ENCODE measurements at regions not wholly inside any gene's neighbourhood (a gene's known extent, or its start where the extent isn't known, plus 50 kb on each side); places are given as distances from the start of the nearest gene placed in this dataset.
A peak's percentile ranks its signal among the peaks of the same experiment; 100 is the strongest.

- no peak overlapping the region for H3K4me3 ChIP-seq
- H3K9me3 ChIP-seq: no peaks in the 10 kb centered on the region
- no peaks in the 10 kb centered on the region for H3K36me3 ChIP-seq
- peak; percentile 83 for TF ChIP-seq POLR2AphosphoS5 (IDR thresholded peaks at IDR 0.05)
- TF ChIP-seq, protein P1, sequence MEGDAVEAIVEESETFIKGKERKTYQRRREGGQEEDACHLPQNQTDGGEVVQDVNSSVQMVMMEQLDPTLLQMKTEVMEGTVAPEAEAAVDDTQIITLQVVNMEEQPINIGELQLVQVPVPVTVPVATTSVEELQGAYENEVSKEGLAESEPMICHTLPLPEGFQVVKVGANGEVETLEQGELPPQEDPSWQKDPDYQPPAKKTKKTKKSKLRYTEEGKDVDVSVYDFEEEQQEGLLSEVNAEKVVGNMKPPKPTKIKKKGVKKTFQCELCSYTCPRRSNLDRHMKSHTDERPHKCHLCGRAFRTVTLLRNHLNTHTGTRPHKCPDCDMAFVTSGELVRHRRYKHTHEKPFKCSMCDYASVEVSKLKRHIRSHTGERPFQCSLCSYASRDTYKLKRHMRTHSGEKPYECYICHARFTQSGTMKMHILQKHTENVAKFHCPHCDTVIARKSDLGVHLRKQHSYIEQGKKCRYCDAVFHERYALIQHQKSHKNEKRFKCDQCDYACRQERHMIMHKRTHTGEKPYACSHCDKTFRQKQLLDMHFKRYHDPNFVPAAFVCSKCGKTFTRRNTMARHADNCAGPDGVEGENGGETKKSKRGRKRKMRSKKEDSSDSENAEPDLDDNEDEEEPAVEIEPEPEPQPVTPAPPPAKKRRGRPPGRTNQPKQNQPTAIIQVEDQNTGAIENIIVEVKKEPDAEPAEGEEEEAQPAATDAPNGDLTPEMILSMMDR (IDR thresholded peaks at IDR 0.05): no peak
- WGBS: 35% methylated on average over 6 of the region's 6 CpGs
- H3K27ac ChIP-seq: no peak overlapping the region
- intact Hi-C loops (cut with DNase I): no loop called here
- H3K27me3 ChIP-seq (replicated peaks; ENCODE audit: insufficient read depth): no peaks in the 10 kb centered on the region
- DNase-seq (ENCODE audit: low spot score): peak; percentile 50
- H3K4me1 ChIP-seq (replicated peaks): no peaks in the 10 kb centered on the region
Observed at GRCh38 chr18:10020171-10020570, 106.4 kb downstream of the VAPA start.

GRCh38 chr18:10022365-10022764, 108.5 kb downstream of the VAPA start:
- no peaks in the 10 kb centered on the region for H3K4me1 ChIP-seq (replicated peaks)
- H3K4me3 ChIP-seq: no peak overlapping the region
- no peaks in the 10 kb centered on the region for H3K27me3 ChIP-seq (replicated peaks; ENCODE audit: insufficient read depth)
- no peak for DNase-seq (ENCODE audit: low spot score)
- no peaks in the 10 kb centered on the region for H3K9me3 ChIP-seq
- no peak for TF ChIP-seq POLR2A (IDR thresholded peaks at IDR 0.05)
- TF ChIP-seq, protein P1 (IDR thresholded peaks at IDR 0.05): no peak
- TF ChIP-seq POLR2AphosphoS5 (IDR thresholded peaks at IDR 0.05): no peak
- whole genome bisulfite sequencing: 94% methylated on average over 4 of the region's 4 CpGs
- intact Hi-C loops (cut with DNase I): no loop called here
- H3K36me3 ChIP-seq: no peaks in the 10 kb centered on the region
- no peak overlapping the region for H3K27ac ChIP-seq

DNA sequence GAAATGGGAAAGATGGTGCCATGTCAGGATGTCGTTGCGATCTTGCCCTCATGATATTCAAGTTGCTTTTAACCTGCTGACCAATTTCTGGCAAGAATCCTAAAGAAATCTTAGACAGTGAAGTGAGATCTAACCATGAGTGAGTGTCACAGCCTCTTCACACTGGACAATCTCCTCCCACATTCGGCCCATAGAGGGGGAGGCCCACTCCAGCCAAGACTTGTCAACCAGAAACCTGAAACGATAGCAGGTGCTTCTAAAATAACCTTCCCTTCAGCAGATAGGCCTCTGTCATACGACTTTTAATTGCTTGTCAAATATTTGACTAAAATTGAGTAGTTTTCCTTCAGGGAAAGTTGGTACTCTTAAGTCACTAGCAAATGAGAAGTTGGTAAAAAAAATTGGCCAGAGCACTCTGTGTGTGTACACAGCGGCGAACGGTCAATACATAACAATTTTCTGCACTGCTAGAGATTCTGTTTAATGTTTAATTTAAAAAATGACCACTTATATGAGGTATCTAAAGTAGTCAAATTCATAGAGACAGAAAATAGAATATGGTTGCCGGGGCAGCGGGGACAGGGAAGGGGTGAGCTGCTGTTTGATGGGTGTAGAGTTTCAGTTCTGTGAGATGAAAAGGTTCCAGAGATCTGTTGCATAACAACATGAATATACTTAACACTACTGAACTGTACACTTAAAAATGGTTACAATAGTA, 110.2 kb downstream of the VAPA start:
- Histone ChIP-seq H3K4me3 (no peak overlapping the region), H3K27me3 (replicated peaks; ENCODE audit: insufficient read depth) (no peaks in the 10 kb centered on the region), H3K36me3 (no peaks in the 10 kb centered on the region), H3K9me3 (no peaks in the 10 kb centered on the region), H3K27ac (no peak overlapping the region), H3K4me1 (replicated peaks) (no peaks in the 10 kb centered on the region)
- DNase-seq (ENCODE audit: low spot score): no peak
- no peak for TF ChIP-seq POLR2A (IDR thresholded peaks at IDR 0.05)
- WGBS: 62% methylated on average over 10 of the region's 10 CpGs
- intact Hi-C loops (cut with DNase I): no loop called here

DNA sequence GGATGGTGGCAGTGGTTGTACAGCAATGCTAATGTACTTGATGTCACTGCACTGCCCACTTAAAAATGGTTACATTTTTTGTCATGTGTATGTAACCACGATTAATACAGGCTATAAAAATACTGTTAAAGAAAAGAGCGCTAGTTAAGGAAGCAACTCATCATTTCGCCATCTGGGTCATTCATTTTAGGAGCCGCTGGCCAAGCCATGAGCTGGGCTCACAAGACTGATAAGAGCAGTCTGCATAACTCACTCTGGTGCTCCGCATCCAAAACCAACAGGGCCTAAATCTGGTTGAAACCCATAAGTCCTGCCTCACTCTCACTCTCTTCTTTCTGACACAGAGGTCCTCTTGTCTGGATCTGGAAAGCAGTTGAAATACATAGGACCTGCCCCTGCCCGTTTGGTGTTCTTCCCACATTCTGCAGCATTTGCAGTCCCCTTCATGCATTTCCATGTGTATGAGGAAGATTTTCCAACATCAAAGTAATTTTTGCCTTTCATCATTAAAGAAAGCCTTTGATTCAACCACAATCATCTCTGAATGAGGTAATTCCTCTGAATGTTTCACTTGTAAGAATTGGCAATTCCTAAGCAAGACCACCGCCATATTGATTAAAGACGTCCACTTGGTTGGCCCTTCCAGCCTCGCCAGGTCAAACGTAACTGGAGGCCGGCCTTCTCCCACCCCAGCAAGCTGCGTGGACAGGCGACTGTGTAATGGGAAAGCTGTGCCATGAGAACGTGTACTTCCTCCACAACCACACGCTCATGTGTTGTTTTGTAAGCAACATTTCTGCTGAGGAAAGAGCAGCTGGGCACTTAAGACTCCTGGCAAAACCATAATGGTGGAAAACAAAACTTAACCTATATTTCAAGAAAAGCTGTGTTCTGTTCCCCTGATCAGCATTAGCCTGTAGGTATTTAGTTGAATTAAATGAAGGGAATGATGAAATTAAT, 112.2 kb downstream of the VAPA start:
- H3K36me3 ChIP-seq: no peaks in the 10 kb centered on the region
- DNase-seq (ENCODE audit: low spot score): no peak
- H3K4me3 ChIP-seq: no peak overlapping the region
- intact Hi-C loops (cut with DNase I): no loop called here
- H3K9me3 ChIP-seq: no peaks in the 10 kb centered on the region
- WGBS: 89% methylated on average over 15 of the region's 15 CpGs
- no peak for TF ChIP-seq POLR2AphosphoS5 (IDR thresholded peaks at IDR 0.05)
- TF ChIP-seq, protein P1 (IDR thresholded peaks at IDR 0.05): no peak
- TF ChIP-seq POLR2A (IDR thresholded peaks at IDR 0.05): no peak
- H3K4me1 ChIP-seq (replicated peaks): no peaks in the 10 kb centered on the region
- H3K27me3 ChIP-seq (replicated peaks; ENCODE audit: insufficient read depth): no peaks in the 10 kb centered on the region
- no peak overlapping the region for H3K27ac ChIP-seq

DNA sequence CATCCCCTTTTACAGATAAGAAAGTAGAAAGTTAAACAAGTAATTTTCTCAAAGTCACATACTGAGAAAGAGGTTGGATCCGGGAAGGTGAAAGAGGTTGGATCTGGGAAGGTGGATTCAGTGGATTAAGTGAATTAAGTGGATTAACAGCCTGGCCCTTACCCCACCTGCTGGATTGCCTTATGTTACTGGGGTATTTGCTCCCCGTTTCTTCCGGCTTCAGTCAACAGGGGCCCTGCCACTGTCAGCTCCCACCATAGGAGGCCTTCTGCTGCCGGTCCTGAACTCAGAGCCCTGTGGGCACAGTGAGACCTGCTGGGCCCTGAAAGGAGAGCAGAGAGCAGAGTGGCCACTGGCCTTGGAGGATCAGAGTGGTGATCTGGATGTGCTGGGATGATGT, 113.2 kb downstream of the VAPA start:
- DNase-seq (ENCODE audit: low spot score): no peak
- intact Hi-C loops (cut with DNase I): no loop called here
- Histone ChIP-seq H3K27me3 (replicated peaks; ENCODE audit: insufficient read depth) (no peaks in the 10 kb centered on the region), H3K9me3 (no peaks in the 10 kb centered on the region), H3K36me3 (no peaks in the 10 kb centered on the region), H3K4me1 (replicated peaks) (no peaks in the 10 kb centered on the region), H3K27ac (no peak overlapping the region), H3K4me3 (no peak overlapping the region)
- no peak for TF ChIP-seq POLR2AphosphoS5 (IDR thresholded peaks at IDR 0.05)
- TF ChIP-seq, protein P1 (IDR thresholded peaks at IDR 0.05): no peak
- TF ChIP-seq POLR2A (IDR thresholded peaks at IDR 0.05): no peak
- 93% methylated on average over 4 of the region's 4 CpGs for WGBS

Data from prostate gland (tissue), 2 donors.